ENCODE measurements at regions not wholly inside any gene's neighbourhood (a gene's known extent, or its start where the extent isn't known, plus 50 kb on each side); places are given as distances from the start of the nearest gene placed in this dataset.

DNA sequence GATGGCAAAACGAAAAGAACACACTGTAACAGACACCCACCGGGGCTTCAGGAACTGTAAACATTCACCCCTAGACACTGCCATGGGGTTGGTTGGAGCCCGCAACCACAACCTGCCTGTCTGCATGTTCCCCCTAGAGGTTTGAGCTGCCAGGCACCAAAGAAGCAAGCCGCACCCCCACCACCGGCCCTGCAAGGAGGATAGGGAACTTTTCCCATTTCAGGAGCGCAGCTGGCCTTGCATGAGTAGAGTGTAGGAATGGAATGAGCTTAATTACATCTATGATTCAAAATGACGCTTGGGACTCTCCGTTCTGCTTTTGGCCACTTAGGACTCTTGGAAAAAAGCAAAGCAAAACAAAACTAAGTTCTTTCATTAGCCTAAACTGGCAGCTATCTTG is 243.6 kb upstream of the CTSO start:
- H3K79me2 ChIP-seq (ENCODE audit: insufficient read depth, low read length), result no peaks in the 10 kb centered on the region
- H3K36me3 ChIP-seq (ENCODE audit: control insufficient read depth in 1 of 2, insufficient read depth in 2 of 2, low read length in 2 of 2), result no peaks in the 10 kb centered on the region
- H4K20me1 ChIP-seq (ENCODE audit: insufficient read depth), result no peaks in the 10 kb centered on the region
- ChIA-PET CTCF (no interaction called here), POLR2A (no interaction called here), RAD21 (ENCODE audit: low non-redundant PET in 1 of 2, low total read pairs in 2 of 2, uncharacterized antibody in 2 of 2, unreplicated experiment in 2 of 2) (no interaction called here)
- intact Hi-C loops (cut with micrococcal nuclease), result no loop called here
- H3K9me2 ChIP-seq (ENCODE audit: insufficient read depth), result no peaks in the 10 kb centered on the region; the same call in 1 of the 2 replicates
- H2AFZ ChIP-seq (ENCODE audit: low read depth, low read length, poor library complexity, severe bottlenecking), result no peak overlapping the region
- no peaks in the 10 kb centered on the region for H3K4me1 ChIP-seq (ENCODE audit: control insufficient read depth in 1 of 2, insufficient read depth in 2 of 2, low read length in 2 of 2)
- no peak overlapping the region for H3K4me3 ChIP-seq (replicated peaks in 1 of 2; ENCODE audit: low read depth in 1 of 2, low read length in 2 of 2)
- no TSS peak for BruUV-seq (replicated peaks)
- ATAC-seq (no peak), DNase-seq (ENCODE audit: low read depth, low spot score) (no peak)
- no peaks in the 10 kb centered on the region for H3K27me3 ChIP-seq (ENCODE audit: insufficient read depth, low read length)
- no peak overlapping the region for H3K9ac ChIP-seq (ENCODE audit: low read length)
- TF ChIP-seq, protein P1, sequence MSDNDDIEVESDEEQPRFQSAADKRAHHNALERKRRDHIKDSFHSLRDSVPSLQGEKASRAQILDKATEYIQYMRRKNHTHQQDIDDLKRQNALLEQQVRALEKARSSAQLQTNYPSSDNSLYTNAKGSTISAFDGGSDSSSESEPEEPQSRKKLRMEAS (IDR thresholded peaks at IDR 0.05), result no peak
- TF ChIP-seq CEBPB (IDR thresholded peaks at IDR 0.05; ENCODE audit: low read depth) (no peak), SRF (IDR thresholded peaks at IDR 0.05; ENCODE audit: low read depth) (no peak), SIN3A (IDR thresholded peaks at IDR 0.05; ENCODE audit: low read depth) (no peak), POLR2A (IDR thresholded peaks at IDR 0.05; ENCODE audit: borderline replicate concordance, extremely low read depth, insufficient read depth, insufficient read length) (no peak), EZH2 (IDR thresholded peaks at IDR 0.05) (no peak), EGR1 (IDR thresholded peaks at IDR 0.05; ENCODE audit: low read depth) (no peak), JUND (IDR thresholded peaks at IDR 0.05) (no peak), CBX3 (IDR thresholded peaks at IDR 0.05; ENCODE audit: low read depth) (no peak), RAD21 (IDR thresholded peaks at IDR 0.05; ENCODE audit: low read depth) (no peak), TCF7L2 (IDR thresholded peaks at IDR 0.05; ENCODE audit: borderline replicate concordance, extremely low read depth, insufficient read depth, insufficient read length) (no peak), SP1 (IDR thresholded peaks at IDR 0.05; ENCODE audit: low read depth) (no peak), ZNF274 (IDR thresholded peaks at IDR 0.05; ENCODE audit: low read depth, low read length) (no peak), FOSL1 (IDR thresholded peaks at IDR 0.05; ENCODE audit: low read depth) (no peak), YY1 (IDR thresholded peaks at IDR 0.05; ENCODE audit: extremely low read depth, insufficient replicate concordance, low read depth, low read length) (no peak), ZFX (IDR thresholded peaks at IDR 0.05) (no peak)
- TF ChIP-seq, protein P2, sequence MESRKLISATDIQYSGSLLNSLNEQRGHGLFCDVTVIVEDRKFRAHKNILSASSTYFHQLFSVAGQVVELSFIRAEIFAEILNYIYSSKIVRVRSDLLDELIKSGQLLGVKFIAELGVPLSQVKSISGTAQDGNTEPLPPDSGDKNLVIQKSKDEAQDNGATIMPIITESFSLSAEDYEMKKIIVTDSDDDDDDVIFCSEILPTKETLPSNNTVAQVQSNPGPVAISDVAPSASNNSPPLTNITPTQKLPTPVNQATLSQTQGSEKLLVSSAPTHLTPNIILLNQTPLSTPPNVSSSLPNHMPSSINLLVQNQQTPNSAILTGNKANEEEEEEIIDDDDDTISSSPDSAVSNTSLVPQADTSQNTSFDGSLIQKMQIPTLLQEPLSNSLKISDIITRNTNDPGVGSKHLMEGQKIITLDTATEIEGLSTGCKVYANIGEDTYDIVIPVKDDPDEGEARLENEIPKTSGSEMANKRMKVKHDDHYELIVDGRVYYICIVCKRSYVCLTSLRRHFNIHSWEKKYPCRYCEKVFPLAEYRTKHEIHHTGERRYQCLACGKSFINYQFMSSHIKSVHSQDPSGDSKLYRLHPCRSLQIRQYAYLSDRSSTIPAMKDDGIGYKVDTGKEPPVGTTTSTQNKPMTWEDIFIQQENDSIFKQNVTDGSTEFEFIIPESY (IDR thresholded peaks at IDR 0.05; ENCODE audit: extremely low read depth, insufficient replicate concordance, low read length), result no peak
- TF ChIP-seq, protein P3, sequence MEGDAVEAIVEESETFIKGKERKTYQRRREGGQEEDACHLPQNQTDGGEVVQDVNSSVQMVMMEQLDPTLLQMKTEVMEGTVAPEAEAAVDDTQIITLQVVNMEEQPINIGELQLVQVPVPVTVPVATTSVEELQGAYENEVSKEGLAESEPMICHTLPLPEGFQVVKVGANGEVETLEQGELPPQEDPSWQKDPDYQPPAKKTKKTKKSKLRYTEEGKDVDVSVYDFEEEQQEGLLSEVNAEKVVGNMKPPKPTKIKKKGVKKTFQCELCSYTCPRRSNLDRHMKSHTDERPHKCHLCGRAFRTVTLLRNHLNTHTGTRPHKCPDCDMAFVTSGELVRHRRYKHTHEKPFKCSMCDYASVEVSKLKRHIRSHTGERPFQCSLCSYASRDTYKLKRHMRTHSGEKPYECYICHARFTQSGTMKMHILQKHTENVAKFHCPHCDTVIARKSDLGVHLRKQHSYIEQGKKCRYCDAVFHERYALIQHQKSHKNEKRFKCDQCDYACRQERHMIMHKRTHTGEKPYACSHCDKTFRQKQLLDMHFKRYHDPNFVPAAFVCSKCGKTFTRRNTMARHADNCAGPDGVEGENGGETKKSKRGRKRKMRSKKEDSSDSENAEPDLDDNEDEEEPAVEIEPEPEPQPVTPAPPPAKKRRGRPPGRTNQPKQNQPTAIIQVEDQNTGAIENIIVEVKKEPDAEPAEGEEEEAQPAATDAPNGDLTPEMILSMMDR (IDR thresholded peaks at IDR 0.05 in 2 of 3, conservative IDR thresholded peaks at IDR 0.05 in 1 of 3; ENCODE audit: borderline replicate concordance in 1 of 3, insufficient read depth in 1 of 3, low read depth in 2 of 3, low read length in 2 of 3), result no peak
- TF ChIP-seq, protein P4, sequence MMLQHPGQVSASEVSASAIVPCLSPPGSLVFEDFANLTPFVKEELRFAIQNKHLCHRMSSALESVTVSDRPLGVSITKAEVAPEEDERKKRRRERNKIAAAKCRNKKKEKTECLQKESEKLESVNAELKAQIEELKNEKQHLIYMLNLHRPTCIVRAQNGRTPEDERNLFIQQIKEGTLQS (IDR thresholded peaks at IDR 0.05), result no peak
- TF ChIP-seq, protein P5, sequence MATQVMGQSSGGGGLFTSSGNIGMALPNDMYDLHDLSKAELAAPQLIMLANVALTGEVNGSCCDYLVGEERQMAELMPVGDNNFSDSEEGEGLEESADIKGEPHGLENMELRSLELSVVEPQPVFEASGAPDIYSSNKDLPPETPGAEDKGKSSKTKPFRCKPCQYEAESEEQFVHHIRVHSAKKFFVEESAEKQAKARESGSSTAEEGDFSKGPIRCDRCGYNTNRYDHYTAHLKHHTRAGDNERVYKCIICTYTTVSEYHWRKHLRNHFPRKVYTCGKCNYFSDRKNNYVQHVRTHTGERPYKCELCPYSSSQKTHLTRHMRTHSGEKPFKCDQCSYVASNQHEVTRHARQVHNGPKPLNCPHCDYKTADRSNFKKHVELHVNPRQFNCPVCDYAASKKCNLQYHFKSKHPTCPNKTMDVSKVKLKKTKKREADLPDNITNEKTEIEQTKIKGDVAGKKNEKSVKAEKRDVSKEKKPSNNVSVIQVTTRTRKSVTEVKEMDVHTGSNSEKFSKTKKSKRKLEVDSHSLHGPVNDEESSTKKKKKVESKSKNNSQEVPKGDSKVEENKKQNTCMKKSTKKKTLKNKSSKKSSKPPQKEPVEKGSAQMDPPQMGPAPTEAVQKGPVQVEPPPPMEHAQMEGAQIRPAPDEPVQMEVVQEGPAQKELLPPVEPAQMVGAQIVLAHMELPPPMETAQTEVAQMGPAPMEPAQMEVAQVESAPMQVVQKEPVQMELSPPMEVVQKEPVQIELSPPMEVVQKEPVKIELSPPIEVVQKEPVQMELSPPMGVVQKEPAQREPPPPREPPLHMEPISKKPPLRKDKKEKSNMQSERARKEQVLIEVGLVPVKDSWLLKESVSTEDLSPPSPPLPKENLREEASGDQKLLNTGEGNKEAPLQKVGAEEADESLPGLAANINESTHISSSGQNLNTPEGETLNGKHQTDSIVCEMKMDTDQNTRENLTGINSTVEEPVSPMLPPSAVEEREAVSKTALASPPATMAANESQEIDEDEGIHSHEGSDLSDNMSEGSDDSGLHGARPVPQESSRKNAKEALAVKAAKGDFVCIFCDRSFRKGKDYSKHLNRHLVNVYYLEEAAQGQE (IDR thresholded peaks at IDR 0.05; ENCODE audit: low read depth), result no peak
- H3K9me3 ChIP-seq (ENCODE audit: control insufficient read depth in 1 of 2, insufficient read depth in 1 of 2, low read depth in 1 of 2, low read length in 2 of 2), result no peaks in the 10 kb centered on the region
- no peak overlapping the region for H3K4me2 ChIP-seq (ENCODE audit: low read length)
- no peak overlapping the region for H3K27ac ChIP-seq (ENCODE audit: low read depth, low read length)

Measured in HCT116 (cell line).